HepG2 (cell line): ENCODE measurements at regions not wholly inside any gene's neighbourhood (a gene's known extent, or its start where the extent isn't known, plus 50 kb on each side); places are given as distances from the start of the nearest gene placed in this dataset.

Experiments used
- ATAC-seq: fragments of 200-7000 bp; cut with Tn5 transposase; 3 replicates; pipeline ENCODE4 v1.9.1; 2020; ENCODE audit warnings: mild to moderate bottlenecking, moderate library complexity
- BruUV-seq: library from RNA; stranded (reverse); fragments of 400-500 nt; replicated peaks from 2 replicates; lab custom pipeline; 2021; lab: Mats Ljungman, UMichigan
- CTCF ChIA-PET: fragments of 300-600 bp; formaldehyde crosslinking; extraction: SDS; loops from one replicate; lab custom pipeline; 2021; ENCODE audit warnings: low total read pairs, inconsistent platforms, low intra/inter-chr PET ratio; lab: Yijun Ruan, JAX
- POLR2A ChIA-PET: fragments of 350-600 bp; sonication (Branson Sonifier 250); formaldehyde crosslinking; loops from one replicate; lab custom pipeline; 2020; ENCODE audit warnings: antibody characterized with exemption, inconsistent platforms; lab: Yijun Ruan, JAX
- DNase-seq: peaks from one replicate; pipeline ENCODE4 v3.0.0-alpha.2; 2015; ENCODE audit warnings: low spot score
- FAIRE-seq: peaks from 3 replicates; lab custom pipeline; 2011; peaks lifted over from hg19 to GRCh38; lab: Jason Lieb, UNC
- H2AFZ ChIP-seq: one replicate; pipeline ENCODE4 v1.6.1; 2011; ENCODE audit warnings: low read length, inconsistent platforms
- H3K27ac ChIP-seq: fragments of 300-600 bp; 3 replicates; pipeline ENCODE4 v1.8.0; 2011; ENCODE audit warnings: mixed run types, mild to moderate bottlenecking, mixed read lengths, low read length, inconsistent platforms; ENCODE audit not compliant: insufficient read depth; ENCODE audit errors: extremely low read length
- H3K27me3 ChIP-seq, 2 experiments: fragments of 200-600 bp in 1 of 2; 2 replicates in 1 of 2; 3 replicates in 1 of 2; pipeline versions ENCODE4 v1.6.0 to v1.8.0; 2011; ENCODE audit warnings: low read length in 2 of 2, mild to moderate bottlenecking in 2 of 2, moderate library complexity in 2 of 2, inconsistent platforms in 1 of 2; ENCODE audit not compliant: insufficient read depth in 2 of 2, control insufficient read depth in 1 of 2
- H3K36me3 ChIP-seq, 2 experiments: fragments of 200-600 bp in 1 of 2; replicated peaks in 1 of 2; 2 replicates in 1 of 2; 3 replicates in 1 of 2; pipeline versions ENCODE4 v1.5.1 to v1.8.0; 2011; ENCODE audit warnings: low read length in 2 of 2, inconsistent platforms in 1 of 2; ENCODE audit not compliant: insufficient read depth in 2 of 2, control insufficient read depth in 1 of 2
- H3K4me1 ChIP-seq: 2 replicates; pipeline ENCODE4 v1.5.1; 2012; ENCODE audit warnings: low read length, inconsistent platforms; ENCODE audit not compliant: insufficient read depth
- H3K4me2 ChIP-seq: 2 replicates; pipeline ENCODE4 v1.6.0; 2011; ENCODE audit warnings: low read depth, low read length, inconsistent platforms
- H3K4me3 ChIP-seq, 3 experiments: fragments of 200-600 bp in 1 of 3; sonication (generic), shearing (Covaris generic) in 1 of 3; replicated peaks in 1 of 3; 2 replicates each; pipeline ENCODE4 v1.5.1; 2011 to 2016; ENCODE audit warnings: low read length in 3 of 3, inconsistent platforms in 2 of 3, low read depth in 2 of 3, mild to moderate bottlenecking in 2 of 3, control low read depth in 1 of 3, mixed read lengths in 1 of 3; ENCODE audit not compliant: insufficient read depth in 1 of 3
- H3K79me2 ChIP-seq: one replicate; pipeline ENCODE4 v1.6.1; 2011; ENCODE audit warnings: low read length, inconsistent platforms; ENCODE audit not compliant: insufficient read depth
- H3K9ac ChIP-seq: 2 replicates; pipeline ENCODE4 v1.6.0; 2011; ENCODE audit warnings: mild to moderate bottlenecking, low read depth, low read length, inconsistent platforms; ENCODE audit not compliant: insufficient read depth
- H3K9me3 ChIP-seq: 2 replicates; pipeline ENCODE4 v1.5.1; 2012; ENCODE audit warnings: mild to moderate bottlenecking, low read length
- H4K20me1 ChIP-seq: 2 replicates; pipeline ENCODE4 v1.6.0; 2011; ENCODE audit warnings: inconsistent platforms, mild to moderate bottlenecking, low read length, moderate library complexity; ENCODE audit not compliant: insufficient read depth
- CTCF ChIP-seq: sonication (generic); formaldehyde crosslinking; IDR thresholded peaks from 2 replicates; pipeline ENCODE4 v1.5.0; 2020; ENCODE audit warnings: mild to moderate bottlenecking, missing genetic modification reagents, moderate library complexity
- GABPA ChIP-seq, 2 experiments: IDR thresholded peaks; 2 replicates each; pipeline ENCODE4 v1.6.1; 2011 to 2016; ENCODE audit warnings: low read depth in 2 of 2, low read length in 1 of 2, missing biosample characterization in 1 of 2, missing genetic modification characterization in 1 of 2
- GATA4 ChIP-seq: sonication (generic); IDR thresholded peaks from 2 replicates; pipeline ENCODE4 v1.6.1; 2016; ENCODE audit warnings: antibody characterized with exemption, low read depth, borderline replicate concordance
- HDAC1 ChIP-seq: sonication (generic); formaldehyde crosslinking; IDR thresholded peaks from 2 replicates; pipeline ENCODE4 v1.5.1; 2020; ENCODE audit warnings: mild to moderate bottlenecking, missing genetic modification reagents
- HNRNPK ChIP-seq: fragments of 200-400 bp; formaldehyde crosslinking; IDR thresholded peaks from 2 replicates; pipeline ENCODE4 v1.6.1; 2018; ENCODE audit warnings: low read length, low read depth, moderate library complexity, mild to moderate bottlenecking; ENCODE audit not compliant: poor library complexity, severe bottlenecking
- SMC3 ChIP-seq: IDR thresholded peaks from 2 replicates; pipeline ENCODE4 v1.6.1; 2011; ENCODE audit warnings: low read length, improper control_type of control experiment
- STAT6 ChIP-seq: sonication (generic); formaldehyde crosslinking; IDR thresholded peaks from 2 replicates; pipeline ENCODE4 v1.4.0; 2020; ENCODE audit warnings: missing genetic modification reagents, mild to moderate bottlenecking, borderline replicate concordance
- ZNF337 ChIP-seq: sonication (generic); formaldehyde crosslinking; IDR thresholded peaks from 2 replicates; pipeline ENCODE4 v1.5.1; 2020; ENCODE audit warnings: missing genetic modification reagents, low read depth, mild to moderate bottlenecking, borderline replicate concordance
- WGBS: methylation state at CpG from one replicate; pipeline ENCODE4 v1.1.6; 2017; ENCODE audit warnings: low lambda C conversion rate; 5-methylcytosine and 5-hydroxymethylcytosine counted together
- in situ Hi-C: cut with HindIII; loops from 2 replicates; pipeline ENCODE4 v1.10.0; 2017; ENCODE audit warnings: low pct_unique_long_range_greater_than_20kb; ENCODE audit not compliant: extremely low pct_ligation_motif_present
- intact Hi-C: fragments of 100-400 bp; cut with micrococcal nuclease; formaldehyde crosslinking; loops from one replicate; pipeline ENCODE4 v1.10.0; 2022; ENCODE audit not compliant: unreplicated experiment
- TF ChIP-seq, protein P1 (sequence below): sonication (generic); formaldehyde crosslinking; IDR thresholded peaks from 2 replicates; pipeline ENCODE4 v1.8.1; 2023; ENCODE audit warnings: mild to moderate bottlenecking, missing genetic modification reagents
- TF ChIP-seq, protein P2 (sequence below): sonication (generic); formaldehyde crosslinking; IDR thresholded peaks from 2 replicates; pipeline ENCODE4 v1.8.1; 2023; ENCODE audit warnings: mild to moderate bottlenecking, moderate library complexity, missing genetic modification reagents

- no peak overlapping the region for H3K9ac ChIP-seq
- BruUV-seq, result no TSS peak
- H3K79me2 ChIP-seq, result no peaks in the 10 kb centered on the region
- in situ Hi-C loops, result loop anchor here (10.0 kb wide), 1 partner anchor 1111 kb away; the partner anchor contains the start of gene MRPL39
- no peaks in the 10 kb centered on the region for H3K36me3 ChIP-seq
- H3K4me2 ChIP-seq, result no peak overlapping the region
- 0 out of 2 replicates have a peak, but pooled peaks cover 4% of the 10 kb centered on the region for H3K9me3 ChIP-seq
- no peaks in the 10 kb centered on the region for H3K4me1 ChIP-seq
- intact Hi-C loops, result loop anchor here (2.0 to 5.0 kb wide), 2 partner anchors 833 to 986 kb away; no protein-coding TSS in a partner anchor
- DNase-seq (peak; percentile 6), FAIRE-seq (peak; percentile 8), ATAC-seq (peak; percentile 88)
- no peak overlapping the region for H3K4me3 ChIP-seq
- peak; percentile 7; the same call in 1 of the 2 replicates for TF ChIP-seq SMC3
- TF ChIP-seq, protein P1, sequence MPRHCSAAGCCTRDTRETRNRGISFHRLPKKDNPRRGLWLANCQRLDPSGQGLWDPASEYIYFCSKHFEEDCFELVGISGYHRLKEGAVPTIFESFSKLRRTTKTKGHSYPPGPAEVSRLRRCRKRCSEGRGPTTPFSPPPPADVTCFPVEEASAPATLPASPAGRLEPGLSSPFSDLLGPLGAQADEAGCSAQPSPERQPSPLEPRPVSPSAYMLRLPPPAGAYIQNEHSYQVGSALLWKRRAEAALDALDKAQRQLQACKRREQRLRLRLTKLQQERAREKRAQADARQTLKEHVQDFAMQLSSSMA (CRISPR knock-in tag), result no peak
- peak; percentile 54 for TF ChIP-seq CTCF (CRISPR knock-in tag)
- CTCF ChIA-PET, result no interaction called here
- H2AFZ ChIP-seq, result no peak overlapping the region
- no peak overlapping the region for H3K27ac ChIP-seq
- 5% methylated on average over 7 of the region's 7 CpGs for whole genome bisulfite sequencing
- POLR2A ChIA-PET, result no interaction called here
- H3K27me3 ChIP-seq, result no peaks in the 10 kb centered on the region
- H4K20me1 ChIP-seq, result no peaks in the 10 kb centered on the region
Observed at GRCh38 chr21:26715878-26716506, 129.2 kb downstream of the ADAMTS1 start.

DNA sequence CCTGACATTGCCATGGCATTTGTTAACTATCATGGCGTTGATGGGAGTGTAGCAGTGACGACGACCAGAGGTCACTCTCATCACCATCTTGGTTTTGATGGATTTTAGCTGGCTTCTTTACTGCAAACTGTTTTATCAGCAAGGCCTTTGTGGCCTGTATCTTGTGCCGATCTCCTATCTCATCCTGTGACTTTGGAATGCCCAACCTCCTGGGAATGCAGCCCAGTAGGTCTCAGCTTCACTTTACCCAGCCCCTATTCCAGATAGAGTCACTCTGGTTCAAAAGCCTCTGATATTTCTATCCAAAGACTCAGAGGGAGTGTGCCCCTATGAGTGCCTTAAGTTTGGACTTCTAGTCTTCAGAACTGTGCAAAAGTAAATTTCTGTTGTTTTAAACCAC, 130.1 kb downstream of the ADAMTS1 start:
- BruUV-seq, result no TSS peak
- 0 out of 2 replicates have a peak, but pooled peaks cover 5% of the 10 kb centered on the region for H3K9me3 ChIP-seq
- no peak for ATAC-seq
- H3K27ac ChIP-seq, result no peak overlapping the region
- no peaks in the 10 kb centered on the region for H3K4me1 ChIP-seq
- H3K4me2 ChIP-seq, result no peak overlapping the region
- TF ChIP-seq GATA4 (no peak), GABPA (IDR thresholded peaks at IDR 0.05; ENCODE audit: low read depth, low read length) (no peak), GABPA (CRISPR knock-in tag; IDR thresholded peaks at IDR 0.05; ENCODE audit: low read depth) (no peak), STAT6 (no peak), HDAC1 (CRISPR knock-in tag) (no peak), HNRNPK (no peak), ZNF337 (CRISPR knock-in tag) (no peak)
- TF ChIP-seq, protein P2, sequence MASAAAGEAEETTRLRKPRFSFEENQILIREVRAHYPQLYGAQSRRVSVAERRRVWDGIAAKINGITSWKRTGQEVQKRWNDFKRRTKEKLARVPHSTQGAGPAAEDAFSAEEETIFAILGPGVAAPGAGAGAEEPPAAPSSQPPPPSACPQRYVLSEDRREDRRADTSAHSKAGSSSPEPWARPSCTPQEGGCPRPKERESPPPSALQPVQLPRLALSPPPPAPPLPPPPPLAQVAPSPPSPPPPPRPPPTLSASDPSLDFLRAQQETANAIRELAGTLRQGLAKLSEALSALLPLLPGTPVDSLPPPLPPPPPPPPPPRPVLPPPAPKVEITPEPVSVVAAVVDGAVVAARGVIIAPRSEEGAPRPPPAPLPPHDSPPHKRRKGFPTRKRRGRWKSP (CRISPR knock-in tag), result no peak
- H2AFZ ChIP-seq, result no peak overlapping the region
- no peak for FAIRE-seq
- 0% methylated on average over 4 of the region's 4 CpGs for WGBS
- no peak overlapping the region for H3K4me3 ChIP-seq
- in situ Hi-C loops, result loop anchor here (10.0 kb wide), 1 partner anchor 1110 kb away; the partner anchor contains the start of gene MRPL39
- H3K9ac ChIP-seq, result no peak overlapping the region
- H4K20me1 ChIP-seq, result no peaks in the 10 kb centered on the region
- ChIA-PET POLR2A (no interaction called here), CTCF (no interaction called here)
- no peak for DNase-seq
- H3K36me3 ChIP-seq, result no peaks in the 10 kb centered on the region
- intact Hi-C loops, result loop anchor here (5.0 kb wide), 1 partner anchor 987 kb away; no protein-coding TSS in a partner anchor
- H3K79me2 ChIP-seq, result no peaks in the 10 kb centered on the region
- no peaks in the 10 kb centered on the region for H3K27me3 ChIP-seq
